Thoracic aorta (tissue), 2 donors: ENCODE measurements at regions not wholly inside any gene's neighbourhood (a gene's known extent, or its start where the extent isn't known, plus 50 kb on each side); places are given as distances from the start of the nearest gene placed in this dataset.

Source experiments
- ATAC-seq: fragments of 150-250 bp; one replicate; pipeline ENCODE4 v1.8.0; 2017; ENCODE audit warnings: low read depth; ENCODE audit not compliant: insufficient number of reproducible peaks, low FRiP score
- DNase-seq: peaks from one replicate; pipeline ENCODE4 v3.0.0-alpha.2; 2020; ENCODE audit warnings: low spot score
- H3K27ac ChIP-seq, 2 donors: fragments of 200-600 bp; sonication (generic); 1 replicate in 1 of 2; 2 replicates in 1 of 2; pipeline ENCODE4 v1.5.1; 2016; ENCODE audit warnings: mild to moderate bottlenecking in 2 of 2, moderate library complexity in 2 of 2
- H3K27me3 ChIP-seq: fragments of 200-600 bp; sonication (generic); replicated peaks from 2 replicates; pipeline ENCODE4 v1.6.0; 2016; ENCODE audit warnings: mild to moderate bottlenecking; ENCODE audit not compliant: insufficient read depth
- H3K36me3 ChIP-seq: fragments of 200-600 bp; sonication (generic); one replicate; pipeline ENCODE4 v1.5.1; 2016
- H3K4me1 ChIP-seq, 2 donors: fragments of 200-600 bp; sonication (generic); 1 replicate in 1 of 2; 2 replicates in 1 of 2; pipeline versions ENCODE4 v1.5.1 to v1.6.0; 2016; ENCODE audit warnings: low read depth in 2 of 2, mild to moderate bottlenecking in 1 of 2; ENCODE audit not compliant: control insufficient read depth in 1 of 2
- H3K4me3 ChIP-seq: fragments of 200-600 bp; sonication (generic); 2 replicates; pipeline ENCODE4 v1.5.1; 2016; ENCODE audit warnings: mild to moderate bottlenecking
- H3K9me3 ChIP-seq: fragments of 200-600 bp; sonication (generic); 2 replicates; pipeline ENCODE4 v1.5.1; 2016
- CTCF ChIP-seq: fragments of 200-600 bp; sonication (generic); IDR thresholded peaks from one replicate; pipeline ENCODE4 v1.5.1; 2019; ENCODE audit warnings: antibody characterized with exemption

GRCh38 chr10:117632406-117632805, 89.9 kb downstream of the EMX2 start:
- no peaks in the 10 kb centered on the region for H3K9me3 ChIP-seq
- no peak overlapping the region for H3K4me3 ChIP-seq
- no peaks in the 10 kb centered on the region for H3K27me3 ChIP-seq
- DNase-seq (no peak), ATAC-seq (no peak)
- no peaks in the 10 kb centered on the region for H3K4me1 ChIP-seq
- H3K36me3 ChIP-seq = no peaks in the 10 kb centered on the region
- no peak overlapping the region for H3K27ac ChIP-seq
- no peak for TF ChIP-seq CTCF

GRCh38 chr10:117635826-117636225, 93.3 kb downstream of the EMX2 start:
- Histone ChIP-seq H3K27me3 (no peaks in the 10 kb centered on the region), H3K4me1 (no peaks in the 10 kb centered on the region), H3K27ac (no peak overlapping the region), H3K9me3 (no peaks in the 10 kb centered on the region), H3K4me3 (no peak overlapping the region), H3K36me3 (no peaks in the 10 kb centered on the region)
- ATAC-seq (no peak), DNase-seq (no peak)
- TF ChIP-seq CTCF = no peak

GRCh38 chr10:117638200-117638599, 95.7 kb downstream of the EMX2 start:
- DNase-seq (no peak), ATAC-seq (no peak)
- Histone ChIP-seq H3K4me3 (no peak overlapping the region), H3K27me3 (no peaks in the 10 kb centered on the region), H3K27ac (no peak overlapping the region), H3K36me3 (no peaks in the 10 kb centered on the region), H3K9me3 (no peaks in the 10 kb centered on the region), H3K4me1 (no peaks in the 10 kb centered on the region)
- no peak for TF ChIP-seq CTCF

- Histone ChIP-seq H3K36me3 (no peaks in the 10 kb centered on the region), H3K27me3 (no peaks in the 10 kb centered on the region), H3K27ac (no peak overlapping the region), H3K9me3 (no peaks in the 10 kb centered on the region), H3K4me1 (no peaks in the 10 kb centered on the region), H3K4me3 (no peak overlapping the region)
- ATAC-seq (no peak), DNase-seq (no peak)
- no peak for TF ChIP-seq CTCF
Measured at GRCh38 chr10:117638664-117639200, 96.2 kb downstream of the EMX2 start.

GRCh38 chr10:117640406-117640805, 97.9 kb downstream of the EMX2 start:
- H3K9me3 ChIP-seq = no peaks in the 10 kb centered on the region
- H3K4me3 ChIP-seq = no peak overlapping the region
- ATAC-seq (no peak), DNase-seq (no peak)
- no peaks in the 10 kb centered on the region for H3K36me3 ChIP-seq
- no peaks in the 10 kb centered on the region for H3K4me1 ChIP-seq
- no peaks in the 10 kb centered on the region for H3K27me3 ChIP-seq
- TF ChIP-seq CTCF = no peak
- H3K27ac ChIP-seq = no peak overlapping the region
